Nephron (organoid): ENCODE measurements at regions not wholly inside any gene's neighbourhood (a gene's known extent, or its start where the extent isn't known, plus 50 kb on each side); places are given as distances from the start of the nearest gene placed in this dataset.

Experiments
- H3K27ac Mint-ChIP-seq, 3 experiments: 2 replicates each; pipeline ENCODE4 v1.8.0; 2020; ENCODE audit warnings: mixed read lengths in 3 of 3, mild to moderate bottlenecking in 2 of 3, moderate library complexity in 1 of 3
- H3K27me3 Mint-ChIP-seq: 2 replicates; pipeline ENCODE4 v1.8.0; 2021; ENCODE audit warnings: low read depth, mild to moderate bottlenecking, moderate library complexity, mixed read lengths
- H3K36me3 Mint-ChIP-seq: 2 replicates; pipeline ENCODE4 v1.8.0; 2020; ENCODE audit warnings: low read depth, mixed read lengths
- H3K4me1 Mint-ChIP-seq: 2 replicates; pipeline ENCODE4 v1.8.0; 2020; ENCODE audit warnings: mixed read lengths
- H3K4me3 Mint-ChIP-seq, 3 experiments: 2 replicates each; pipeline ENCODE4 v1.8.0; 2020; ENCODE audit warnings: mild to moderate bottlenecking in 3 of 3, mixed read lengths in 3 of 3, moderate library complexity in 2 of 3
- H3K9me3 Mint-ChIP-seq: 2 replicates; pipeline ENCODE4 v1.8.0; 2020; ENCODE audit warnings: mixed read lengths
- CTCF ChIP-seq, 3 experiments: fragments of 200-600 bp; sonication (generic); IDR thresholded peaks; one replicate each; pipeline ENCODE4 v1.5.0; 2021; ENCODE audit warnings: antibody characterized with exemption in 3 of 3; ENCODE audit not compliant: unreplicated experiment in 3 of 3

GRCh38 chr5:38736089-38736488 is 109.7 kb upstream of the OSMR start:
- Mint-ChIP-seq H3K4me3 (no peak overlapping the region), H3K4me1 (no peaks in the 10 kb centered on the region), H3K36me3 (no peaks in the 10 kb centered on the region), H3K27me3 (no peaks in the 10 kb centered on the region), H3K9me3 (peaks cover 4% of the 10 kb centered on the region), H3K27ac (no peak overlapping the region)
- TF ChIP-seq CTCF (IDR thresholded peaks at IDR 0.05; ENCODE audit: unreplicated experiment in 3 of 3) = no peak

- Mint-ChIP-seq H3K27ac (no peak overlapping the region), H3K4me1 (no peaks in the 10 kb centered on the region), H3K9me3 (peaks cover 9% of the 10 kb centered on the region), H3K4me3 (no peak overlapping the region), H3K27me3 (no peaks in the 10 kb centered on the region), H3K36me3 (no peaks in the 10 kb centered on the region)
- TF ChIP-seq CTCF (IDR thresholded peaks at IDR 0.05; ENCODE audit: unreplicated experiment in 3 of 3) = no peak
These were observed 107.8 kb upstream of the OSMR start for GRCh38 chr5:38737976-38738375.

DNA sequence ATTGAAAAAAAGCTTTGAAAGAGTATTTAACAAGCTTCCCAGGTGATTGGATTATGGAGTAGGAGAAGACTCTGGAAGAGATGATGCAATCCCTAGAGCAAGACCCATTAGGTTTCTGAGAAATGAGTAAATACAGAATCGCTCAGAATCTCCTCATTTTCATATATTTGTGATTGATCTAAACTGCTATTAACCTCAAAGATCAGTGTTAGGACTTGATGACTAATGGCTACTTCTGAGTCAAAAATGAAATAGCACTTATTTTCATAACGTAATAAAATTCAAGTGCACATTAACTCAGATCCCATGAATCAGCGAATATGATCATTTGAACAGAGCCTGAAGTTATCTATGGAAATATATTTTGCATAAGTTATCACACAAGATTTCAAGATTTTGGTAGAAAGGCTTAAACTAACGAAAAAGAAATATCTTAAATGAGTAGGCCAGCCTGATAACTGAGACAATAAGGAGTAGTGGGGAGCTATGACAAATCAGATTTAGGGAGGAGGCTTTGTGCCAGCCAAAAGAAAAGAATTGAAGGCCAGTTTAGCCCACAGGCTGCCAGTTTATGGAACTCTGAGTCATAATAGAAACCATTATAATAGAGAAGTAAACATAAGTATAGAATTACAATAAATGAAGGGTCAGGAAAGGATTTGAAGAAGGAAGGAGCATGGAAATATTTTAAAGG is 106.7 kb upstream of the OSMR start:
- H3K27me3 Mint-ChIP-seq = no peaks in the 10 kb centered on the region
- TF ChIP-seq CTCF (IDR thresholded peaks at IDR 0.05; ENCODE audit: unreplicated experiment in 3 of 3) = no peak
- H3K4me3 Mint-ChIP-seq = no peak overlapping the region

GRCh38 chr5:38739705-38740045 is 106.1 kb upstream of the OSMR start:
- Mint-ChIP-seq H3K9me3 (peaks cover 15% of the 10 kb centered on the region), H3K36me3 (no peaks in the 10 kb centered on the region), H3K4me3 (no peak overlapping the region), H3K27me3 (no peaks in the 10 kb centered on the region), H3K27ac (no peak overlapping the region), H3K4me1 (no peaks in the 10 kb centered on the region)
- no peak for TF ChIP-seq CTCF (IDR thresholded peaks at IDR 0.05; ENCODE audit: unreplicated experiment in 3 of 3)

More for the DNA sequence above, 106.7 kb upstream of the OSMR start:
- no peak overlapping the region for H3K27ac Mint-ChIP-seq
- peaks cover 15% of the 10 kb centered on the region for H3K9me3 Mint-ChIP-seq
- H3K36me3 Mint-ChIP-seq = no peaks in the 10 kb centered on the region
- H3K4me1 Mint-ChIP-seq = no peaks in the 10 kb centered on the region

- TF ChIP-seq CTCF (IDR thresholded peaks at IDR 0.05; ENCODE audit: unreplicated experiment in 3 of 3) = no peak
- Mint-ChIP-seq H3K27me3 (no peaks in the 10 kb centered on the region), H3K4me1 (no peaks in the 10 kb centered on the region), H3K9me3 (peaks cover 18% of the 10 kb centered on the region), H3K36me3 (no peaks in the 10 kb centered on the region), H3K4me3 (no peak overlapping the region), H3K27ac (no peak overlapping the region)
These were observed 103.0 kb upstream of the OSMR start for GRCh38 chr5:38742821-38743220.

GRCh38 chr5:38743562-38743961 is 102.2 kb upstream of the OSMR start:
- Mint-ChIP-seq H3K27ac (no peak overlapping the region), H3K4me1 (no peaks in the 10 kb centered on the region), H3K4me3 (no peak overlapping the region), H3K36me3 (no peaks in the 10 kb centered on the region), H3K27me3 (no peaks in the 10 kb centered on the region), H3K9me3 (peaks cover 15% of the 10 kb centered on the region)
- TF ChIP-seq CTCF (IDR thresholded peaks at IDR 0.05; ENCODE audit: unreplicated experiment in 3 of 3) = no peak
